Head of caudate nucleus (tissue), 42 donors: ENCODE measurements at regions not wholly inside any gene's neighbourhood (a gene's known extent, or its start where the extent isn't known, plus 50 kb on each side); places are given as distances from the start of the nearest gene placed in this dataset.

Experiments used
- DNase-seq, 42 donors: peaks; one replicate each; pipeline versions ENCODE4 v3.0.0 to v3.0.0-alpha.2; 2020 to 2021; ENCODE audit warnings: mixed read lengths in 7 of 42
- intact Hi-C: fragments of 100-400 bp; cut with DNase I; formaldehyde crosslinking; loops from one replicate; pipeline ENCODE4 v1.15.0; 2022

DNA sequence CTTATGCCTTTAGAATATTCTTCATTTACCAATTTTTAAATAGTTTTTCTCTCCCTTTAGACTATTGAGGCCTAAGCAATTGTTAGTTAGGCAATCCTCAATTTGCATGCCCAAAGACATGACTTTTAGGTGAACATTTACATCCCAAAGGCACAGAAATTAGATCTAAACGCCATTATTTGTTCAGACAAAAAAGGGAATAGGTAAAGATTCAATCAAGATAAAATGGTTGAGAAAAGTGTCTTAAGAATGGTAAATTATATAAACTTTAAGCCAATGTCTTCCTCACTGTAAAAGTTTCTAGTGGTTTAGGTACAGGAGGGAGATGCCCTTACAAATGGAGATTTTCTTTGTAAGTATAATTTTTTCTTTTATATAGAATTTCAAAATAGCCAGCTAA lies 50.2 kb upstream of the MME start:
- intact Hi-C loops = no loop called here
- no peak for DNase-seq

DNA sequence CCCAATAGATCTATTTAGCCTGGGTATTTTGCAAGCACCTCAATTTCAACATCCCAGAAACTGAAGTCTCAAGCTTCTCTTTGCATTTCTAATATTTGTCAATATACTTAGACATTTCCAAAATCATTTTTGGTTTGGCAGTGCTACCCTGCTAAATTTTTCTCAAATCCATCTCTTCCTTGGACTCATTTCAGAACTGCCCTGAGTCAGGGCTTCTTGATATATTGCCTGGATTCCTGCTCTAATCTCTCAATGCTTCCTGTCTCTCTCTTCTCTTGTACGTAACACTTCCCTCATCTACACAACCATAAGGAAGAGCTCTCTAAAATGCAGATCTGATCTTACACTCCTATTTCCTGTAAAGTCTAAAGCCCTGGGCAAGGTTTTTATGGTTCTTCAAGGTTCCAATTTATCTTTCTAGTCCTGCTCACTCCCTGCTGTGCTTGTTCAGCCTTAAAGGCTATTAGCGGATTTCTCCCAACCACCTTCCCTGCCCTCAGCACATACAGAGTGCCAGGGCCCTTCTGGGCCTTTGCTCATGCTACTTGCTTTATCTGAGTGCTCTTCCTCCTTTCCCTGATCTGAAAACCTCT lies 53.0 kb upstream of the MME start:
- intact Hi-C loops = no loop called here
- DNase-seq = no peak

DNA sequence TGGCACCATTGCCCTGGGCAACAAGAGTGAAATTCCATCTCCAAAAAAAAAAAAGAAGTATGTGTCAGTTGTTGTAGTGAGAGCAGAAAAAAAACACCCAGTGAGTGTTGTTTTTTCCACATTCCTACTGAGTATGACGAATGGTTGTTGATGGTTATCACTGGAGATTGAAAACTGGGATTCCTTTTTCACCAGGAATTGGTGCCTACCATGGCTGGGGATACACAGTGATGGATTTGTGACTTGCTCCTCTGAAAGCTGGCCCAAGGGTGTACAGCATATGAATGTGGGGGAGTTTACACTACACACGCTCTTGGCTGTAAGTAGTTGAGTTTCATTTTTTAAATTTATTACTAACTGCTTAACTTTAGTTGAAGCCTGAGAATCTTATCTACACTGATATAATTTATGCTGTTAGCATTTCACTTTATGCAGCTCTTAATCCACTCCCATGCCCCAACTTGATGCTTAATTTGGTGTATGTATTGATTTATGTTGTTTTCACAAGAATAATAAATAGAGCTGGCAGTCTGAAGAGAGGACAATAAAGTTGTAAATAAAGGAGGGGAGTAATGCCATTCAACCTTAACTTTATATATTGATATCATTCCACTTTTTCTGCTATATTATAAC lies 56.0 kb upstream of the MME start:
- no peak for DNase-seq
- intact Hi-C loops = no loop called here

DNA sequence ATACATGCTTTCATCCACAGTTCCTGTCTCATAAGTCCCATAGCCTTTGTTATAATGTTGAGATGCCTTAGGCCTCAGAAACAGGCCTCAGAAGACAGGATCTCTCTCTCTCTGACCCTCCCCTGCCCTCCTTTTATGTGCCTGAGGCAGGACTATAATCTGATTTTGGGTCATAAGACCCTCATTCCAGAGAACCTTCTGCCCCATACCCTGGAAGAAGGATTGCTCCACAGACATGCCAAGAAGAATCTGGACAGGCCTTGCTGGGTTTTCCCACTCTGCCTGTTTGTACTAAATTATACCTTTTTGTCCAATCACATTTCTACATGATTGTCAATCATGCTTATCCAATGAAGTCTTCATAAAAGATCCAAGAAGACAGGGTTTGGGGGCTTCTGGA lies 57.2 kb upstream of the MME start:
- no peak for DNase-seq

DNA sequence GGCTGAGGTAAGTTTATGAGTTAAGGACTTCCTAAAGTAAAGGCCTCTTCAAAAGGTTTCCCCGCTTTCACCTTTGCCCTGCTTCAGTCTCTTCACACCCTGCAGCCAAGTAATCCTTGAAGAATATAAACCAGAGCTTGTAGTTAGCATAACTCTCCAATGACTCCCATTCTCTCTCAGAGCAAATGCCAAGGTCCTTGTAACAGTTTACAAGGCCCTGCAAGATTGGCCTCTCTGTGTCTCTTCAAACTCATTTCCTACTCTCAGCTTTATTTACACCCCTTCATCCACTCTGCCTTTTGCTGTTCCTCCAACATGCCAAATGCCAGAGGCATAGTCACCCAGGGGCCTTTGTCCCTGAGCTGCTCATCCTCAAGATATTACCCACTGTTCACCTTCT lies 60.5 kb upstream of the MME start:
- DNase-seq = no peak
- intact Hi-C loops = no loop called here

More for the DNA sequence above, 57.2 kb upstream of the MME start:
- intact Hi-C loops = no loop called here

DNA sequence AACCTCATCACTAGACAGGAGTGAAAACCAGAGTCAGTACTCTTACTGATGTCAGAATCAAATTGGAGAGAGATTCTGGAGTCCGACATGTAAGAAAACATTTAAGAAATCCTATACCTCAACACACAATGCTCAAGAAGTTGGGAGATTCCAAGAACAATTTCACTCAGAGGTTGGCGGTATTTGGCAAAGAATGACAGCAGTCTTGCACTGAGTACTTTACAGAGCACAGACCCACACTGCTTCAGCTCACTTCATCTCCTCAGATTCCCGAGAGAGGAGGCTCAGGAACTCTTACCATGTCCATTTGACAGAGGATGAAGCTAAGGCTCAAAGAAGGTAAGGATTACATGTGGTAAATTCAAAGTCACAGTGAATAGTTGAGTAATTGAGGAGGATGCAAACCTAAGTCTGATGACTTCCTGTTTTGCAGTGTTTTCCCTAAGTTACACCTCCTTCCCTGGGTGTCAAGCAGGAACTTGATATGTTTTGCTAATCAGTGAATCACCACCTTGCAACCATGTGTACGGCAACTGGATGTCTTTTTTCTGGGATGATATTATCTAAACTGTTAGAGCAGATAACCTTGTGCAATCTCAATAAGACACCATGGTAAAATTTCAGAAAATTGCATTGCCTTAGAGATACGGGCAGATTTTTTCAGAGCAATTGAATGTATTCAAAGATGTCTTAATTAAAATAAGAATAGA lies 61.3 kb upstream of the MME start:
- intact Hi-C loops = no loop called here
- DNase-seq = no peak

DNA sequence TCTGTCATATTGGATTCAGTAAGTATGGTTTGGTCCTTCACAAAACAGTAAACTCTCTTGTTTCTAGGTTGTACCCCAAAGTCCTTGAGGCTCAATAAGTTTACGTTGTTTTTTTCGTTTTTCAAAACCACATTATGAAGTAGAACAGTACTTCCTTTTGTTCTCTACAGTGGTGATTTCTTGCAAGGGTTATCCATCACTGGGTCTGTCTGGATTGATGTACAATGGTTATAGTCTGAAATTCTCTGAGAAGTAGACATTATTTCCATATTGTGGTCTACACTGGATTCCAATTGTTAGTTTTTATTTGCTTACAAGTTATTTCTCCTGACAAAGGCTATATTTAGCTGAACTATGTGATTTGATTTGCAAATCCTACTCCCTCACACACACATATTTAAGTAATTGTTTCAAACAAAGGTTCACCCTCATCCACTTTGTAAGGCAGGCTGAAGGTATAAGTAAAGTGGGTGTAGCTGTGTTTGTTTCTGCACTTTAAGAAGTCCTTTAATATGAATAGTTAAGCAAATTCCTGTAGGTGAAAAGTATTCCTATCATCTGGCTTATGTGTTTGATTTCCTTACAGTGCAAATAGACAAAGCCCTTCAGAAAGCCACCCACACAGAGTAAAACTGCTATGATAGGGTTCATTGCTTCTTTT lies 64.2 kb upstream of the MME start:
- intact Hi-C loops = no loop called here
- DNase-seq = no peak

DNA sequence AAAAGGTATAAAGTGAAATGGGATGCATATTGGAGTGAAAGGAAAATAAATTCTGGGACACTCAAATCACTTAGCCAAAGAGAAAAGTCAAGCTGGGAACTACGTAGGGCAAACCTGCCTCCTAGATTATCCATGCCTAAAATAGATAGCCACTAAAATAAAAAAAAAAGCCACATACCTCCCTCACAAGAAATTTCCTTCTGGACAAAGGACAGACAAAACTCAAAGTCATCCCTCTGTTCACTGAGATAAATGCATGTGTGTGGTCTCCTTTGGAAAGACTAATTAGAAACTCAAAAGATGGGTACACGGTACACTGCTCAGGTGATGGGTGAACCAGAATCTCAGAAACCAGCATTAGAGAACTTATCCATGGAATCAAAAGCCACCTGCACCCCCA lies 65.2 kb upstream of the MME start:
- intact Hi-C loops = no loop called here
- no peak for DNase-seq

DNA sequence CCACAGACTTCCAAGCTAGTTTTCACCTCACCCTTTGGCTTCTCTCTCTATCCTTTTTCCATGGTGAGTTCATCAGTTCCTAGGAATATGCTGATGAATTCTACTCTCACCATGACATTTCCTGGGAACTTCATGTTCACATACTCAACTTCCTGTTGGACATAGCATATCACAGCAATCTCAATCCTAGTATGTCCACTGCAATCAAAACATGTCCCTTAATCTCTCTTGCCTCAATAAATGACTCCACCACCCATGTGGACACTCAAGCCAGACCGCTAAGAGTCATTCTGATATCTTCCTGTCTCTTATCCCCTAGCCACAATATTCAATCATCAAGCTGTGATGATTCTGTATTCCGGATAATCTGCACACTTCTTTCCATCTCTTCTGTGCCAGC lies 66.7 kb upstream of the MME start:
- DNase-seq = no peak
- intact Hi-C loops = no loop called here

DNA sequence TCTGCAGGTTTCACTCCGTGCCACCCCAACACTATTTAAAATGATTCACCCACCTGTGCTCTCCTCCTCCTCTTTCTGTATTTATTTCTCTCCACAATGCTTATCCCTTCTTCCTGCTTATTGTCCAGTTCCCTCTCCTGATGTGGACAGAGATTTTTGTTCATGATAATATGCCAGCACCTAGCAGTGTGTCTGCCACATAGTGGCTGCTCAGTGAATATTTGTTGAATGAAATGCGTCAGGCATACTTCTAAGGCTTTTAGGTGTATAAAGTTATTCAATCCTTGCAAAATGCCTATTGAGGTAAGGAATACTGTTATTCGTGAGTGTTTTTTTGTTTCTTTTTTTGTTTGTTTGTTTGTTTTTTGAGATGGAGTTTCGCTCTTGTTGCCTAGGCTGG lies 67.5 kb upstream of the MME start:
- intact Hi-C loops = no loop called here
- DNase-seq = no peak

DNA sequence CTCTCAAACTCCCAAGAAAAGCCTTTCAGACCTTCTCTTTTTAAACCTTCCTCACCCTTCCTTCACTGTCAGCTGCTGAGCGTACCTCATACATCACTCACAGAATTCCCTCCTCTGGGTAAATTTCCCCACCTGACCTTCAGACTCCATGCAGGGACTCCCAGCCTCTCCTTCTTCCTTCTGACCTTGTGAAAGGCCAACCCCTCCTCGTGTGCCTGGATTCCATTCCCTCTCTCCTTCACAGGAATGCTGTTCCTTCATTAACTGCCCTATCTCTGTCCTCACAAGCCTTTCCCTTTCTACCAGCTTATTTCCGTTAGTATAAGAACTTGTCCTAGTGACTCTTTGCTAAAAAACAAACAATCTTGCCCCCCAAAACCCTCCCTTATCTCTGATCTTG lies 69.7 kb upstream of the MME start:
- DNase-seq = no peak
- intact Hi-C loops = no loop called here

DNA sequence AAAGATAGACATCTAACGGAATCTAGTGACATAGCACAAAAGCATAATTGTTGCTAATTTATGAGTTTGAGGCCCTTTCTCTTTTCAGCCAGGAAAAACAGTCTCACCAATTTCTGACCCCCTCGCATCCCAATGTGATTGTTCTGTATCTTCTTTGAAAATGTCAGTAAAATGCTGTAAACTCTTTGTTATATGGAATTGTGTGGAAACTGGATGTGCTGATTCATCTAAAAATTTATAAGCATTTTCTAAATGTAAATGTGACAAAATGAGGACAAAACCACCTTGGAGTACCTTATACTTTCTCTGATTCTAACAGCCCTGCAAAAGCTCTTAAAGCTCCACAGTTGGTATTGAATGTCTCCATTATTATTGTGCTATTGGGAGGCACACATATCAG lies 70.9 kb upstream of the MME start:
- intact Hi-C loops = no loop called here
- no peak for DNase-seq

DNA sequence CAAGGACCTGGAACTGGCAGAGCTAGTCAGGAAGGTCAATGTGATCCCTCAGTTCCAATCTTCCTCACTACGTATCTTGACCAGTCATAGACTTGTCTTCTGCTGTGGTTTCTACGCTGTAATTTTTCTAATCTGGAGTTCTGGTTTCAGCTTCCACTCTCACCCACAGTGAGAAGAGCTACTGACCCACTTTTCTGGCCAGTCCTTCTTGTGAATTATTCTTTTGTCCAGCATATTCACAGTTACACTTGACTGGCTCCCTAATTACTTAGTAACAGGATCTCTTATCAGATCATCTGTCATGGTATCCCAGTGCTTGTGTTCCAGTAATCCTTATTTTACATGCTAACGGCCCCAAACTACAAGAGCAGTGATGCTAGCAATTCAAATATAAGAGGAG lies 72.4 kb upstream of the MME start:
- intact Hi-C loops = no loop called here
- no peak for DNase-seq

DNA sequence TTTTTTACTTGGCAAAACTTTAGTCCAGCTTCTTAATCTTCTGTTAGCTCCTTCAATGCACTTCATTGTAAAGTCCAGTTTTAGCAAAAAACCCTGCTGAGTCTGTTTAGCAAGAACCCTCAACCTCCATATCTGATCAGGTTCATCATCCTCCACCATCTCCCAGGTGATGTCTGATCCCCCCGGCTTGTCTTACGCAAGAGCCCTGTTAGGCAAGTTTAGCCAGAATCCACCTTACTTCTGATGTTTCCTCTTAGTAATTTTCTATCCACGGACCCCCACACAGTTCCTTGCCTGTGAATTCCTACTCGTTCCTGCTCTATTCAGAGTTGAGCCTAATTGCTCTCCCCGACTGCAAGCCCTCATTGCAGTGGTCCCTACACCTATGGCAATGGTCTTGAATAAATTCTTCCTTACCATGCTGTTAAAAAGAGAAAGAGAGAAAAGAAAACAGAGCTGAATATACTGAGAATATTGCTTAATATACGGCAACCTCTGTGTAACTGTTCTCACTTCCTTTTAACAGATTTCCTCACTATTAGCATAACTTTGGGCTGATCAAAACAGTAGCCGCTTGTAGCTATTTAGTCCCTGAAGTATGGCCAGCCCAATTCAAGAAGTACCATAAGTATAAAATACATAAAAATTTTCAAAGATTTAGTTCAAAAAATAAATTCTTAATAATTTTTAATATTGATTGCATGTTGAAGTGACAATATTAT lies 78.7 kb upstream of the MME start:
- DNase-seq = no peak
- intact Hi-C loops = no loop called here

DNA sequence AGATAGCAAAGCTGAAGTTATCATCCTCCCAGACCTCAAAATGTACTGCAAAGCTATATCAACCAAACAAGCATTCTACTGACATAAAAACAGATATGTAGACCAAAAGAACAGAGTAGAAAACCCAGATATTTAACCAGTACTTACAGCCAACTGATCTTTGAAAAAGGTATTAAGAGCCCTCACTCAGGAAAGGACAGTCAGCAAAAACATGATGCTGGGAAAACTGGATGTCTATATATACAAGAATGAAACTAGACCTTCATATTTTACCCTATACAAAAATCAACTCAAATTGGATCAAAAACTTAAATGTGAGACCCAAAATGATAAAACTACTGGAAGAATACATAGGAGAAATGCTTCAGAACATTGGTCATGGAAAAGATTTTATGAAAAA lies 87.5 kb upstream of the MME start:
- no peak for DNase-seq
- intact Hi-C loops = no loop called here

DNA sequence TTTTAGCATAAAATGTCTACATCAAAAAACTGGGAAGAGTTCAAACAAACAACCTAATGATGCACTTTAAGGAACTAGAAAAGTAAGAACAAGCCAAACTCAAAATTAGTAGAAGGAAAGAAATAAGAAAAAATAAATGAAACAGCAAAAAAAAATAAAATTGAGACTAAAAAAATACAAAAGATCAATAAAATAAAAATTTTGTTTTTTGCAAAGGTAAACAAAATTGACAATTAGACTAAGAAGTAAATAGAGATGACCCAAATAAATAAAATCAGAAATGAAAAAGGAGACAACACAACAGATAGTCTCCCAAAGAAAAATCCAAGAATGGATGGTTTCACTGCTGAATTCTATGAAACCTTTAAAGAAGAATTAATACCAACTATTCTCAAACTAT lies 89.6 kb upstream of the MME start:
- DNase-seq = no peak
- intact Hi-C loops = no loop called here

DNA sequence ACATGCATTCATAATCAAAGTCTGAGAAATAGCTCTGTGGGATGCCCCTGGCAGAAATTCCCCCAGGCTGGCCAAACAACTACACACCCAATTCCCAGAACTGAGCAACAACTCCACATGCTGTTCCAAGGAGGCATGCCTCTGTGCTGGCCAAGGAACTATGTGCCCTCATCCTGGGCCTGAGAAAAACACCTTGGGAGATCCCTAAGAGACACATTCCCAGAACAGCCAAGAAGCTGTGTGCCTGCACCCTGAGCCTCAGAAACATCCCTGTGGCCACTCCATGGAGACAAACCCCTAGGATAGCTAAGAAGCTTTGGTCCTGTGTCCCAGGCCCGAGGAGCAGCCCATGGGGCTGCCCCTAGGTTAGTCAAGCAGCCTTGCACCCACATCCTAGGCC lies 92.3 kb upstream of the MME start:
- no peak for DNase-seq
- intact Hi-C loops = no loop called here

DNA sequence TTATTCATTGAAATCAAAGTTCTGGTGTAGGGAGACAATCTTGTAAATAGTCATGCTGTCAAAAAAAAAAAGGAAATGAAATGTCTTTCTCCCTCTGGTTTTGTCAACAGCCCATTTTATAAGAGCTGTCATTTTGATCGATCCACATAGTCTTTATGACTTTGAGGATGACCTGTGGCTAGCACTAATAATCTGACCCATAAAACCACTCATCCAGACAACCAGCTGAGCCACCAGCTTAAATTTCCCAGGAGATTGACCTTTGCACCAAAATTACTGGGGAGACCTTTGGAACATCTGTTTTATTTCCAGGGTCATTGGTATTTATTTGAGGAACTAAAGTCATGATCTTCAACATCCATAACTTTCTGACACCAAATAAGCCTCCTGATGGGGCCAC lies 98.5 kb upstream of the MME start:
- DNase-seq = no peak

DNA sequence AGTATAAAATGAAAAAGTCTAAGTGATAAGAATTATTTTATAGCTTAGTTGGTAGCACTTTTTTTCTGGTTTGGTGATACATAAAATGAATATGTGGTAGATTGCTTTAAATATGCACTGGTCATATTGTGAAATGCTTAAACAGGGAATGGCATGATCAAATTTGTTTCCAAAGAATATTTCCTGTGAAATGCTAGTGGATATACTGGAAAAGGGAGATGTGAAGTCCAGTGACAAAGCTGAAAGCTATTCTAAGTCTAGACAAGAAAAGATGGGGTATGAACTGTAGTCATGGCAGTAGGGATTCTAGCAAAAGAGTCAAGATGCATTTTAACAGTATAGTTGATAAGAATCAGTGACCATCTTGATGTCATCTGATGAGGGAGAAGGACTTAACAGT lies 98.9 kb upstream of the MME start:
- DNase-seq = no peak
- intact Hi-C loops = no loop called here

More for the DNA sequence above, 98.5 kb upstream of the MME start:
- intact Hi-C loops = no loop called here

DNA sequence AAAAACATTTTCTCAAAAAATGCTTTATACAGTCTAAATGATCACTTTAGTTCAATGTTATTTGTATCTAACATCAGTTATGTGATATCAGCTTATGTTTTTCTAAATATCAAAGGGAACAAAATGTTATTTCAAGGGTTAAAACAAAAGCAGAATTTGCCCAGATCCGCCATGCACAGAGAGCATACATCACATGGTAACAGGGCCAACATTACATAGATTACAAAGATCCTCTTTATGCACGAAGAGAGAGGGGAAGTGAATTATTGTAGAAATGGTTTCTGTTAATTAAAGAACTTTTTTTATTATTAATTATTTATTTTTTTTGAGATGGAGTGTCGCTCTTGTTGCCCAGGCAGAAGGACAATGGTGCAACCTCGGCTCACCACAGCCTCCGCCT lies 100.8 kb upstream of the MME start:
- intact Hi-C loops = no loop called here

More for the DNA sequence above, 100.8 kb upstream of the MME start:
- no peak for DNase-seq
